Activated naive CD8-positive, alpha-beta T cell treated with anti-CD3 and anti-CD28 coated beads, Interleukin-2, amount 50 U/mL, for 24 hours (primary cell): ENCODE measurements at regions not wholly inside any gene's neighbourhood (a gene's known extent, or its start where the extent isn't known, plus 50 kb on each side); places are given as distances from the start of the nearest gene placed in this dataset.
"Not testable (repeated sequence)": the region's sequence is repeated elsewhere in the genome, so short reads cannot be mapped to it uniquely, and the experiment has no call there.

Experiments
- ATAC-seq: fragments of 150-1000 bp; cut with Tn5 transposase; one replicate; pipeline ENCODE4 v1.10.0; 2021
- DNase-seq: peaks from one replicate; pipeline ENCODE4 v3.0.0; 2021
- H3K27ac Mint-ChIP-seq: one replicate; pipeline ENCODE4 v1.8.0; 2021; ENCODE audit warnings: mild to moderate bottlenecking, mixed read lengths
- H3K27me3 Mint-ChIP-seq: one replicate; pipeline ENCODE4 v1.8.0; 2021; ENCODE audit warnings: mixed read lengths
- H3K36me3 Mint-ChIP-seq: one replicate; pipeline ENCODE4 v1.8.0; 2021; ENCODE audit warnings: low read depth, mixed read lengths
- H3K4me1 Mint-ChIP-seq: one replicate; pipeline ENCODE4 v1.8.0; 2021; ENCODE audit warnings: mixed read lengths
- H3K4me3 Mint-ChIP-seq: one replicate; pipeline ENCODE4 v1.8.0; 2021; ENCODE audit warnings: mild to moderate bottlenecking, moderate library complexity, mixed read lengths
- H3K9me3 Mint-ChIP-seq: one replicate; pipeline ENCODE4 v1.8.0; 2021; ENCODE audit warnings: mixed read lengths

- H3K36me3 Mint-ChIP-seq, H3K27me3 Mint-ChIP-seq, H3K4me1 Mint-ChIP-seq, DNase-seq, H3K27ac Mint-ChIP-seq, ATAC-seq, H3K4me3 Mint-ChIP-seq, H3K9me3 Mint-ChIP-seq: not testable (repeated sequence)
These were observed 252.5 kb upstream of the USP9Y start for GRCh38 chrY:12448561-12448960.

GRCh38 chrY:12453318-12453717 is 247.7 kb upstream of the USP9Y start:
- not testable (repeated sequence) for H3K27ac Mint-ChIP-seq, H3K9me3 Mint-ChIP-seq, H3K4me3 Mint-ChIP-seq, H3K27me3 Mint-ChIP-seq, H3K36me3 Mint-ChIP-seq, DNase-seq, H3K4me1 Mint-ChIP-seq, ATAC-seq

GRCh38 chrY:12459965-12460364 is 241.1 kb upstream of the USP9Y start:
- Mint-ChIP-seq H3K36me3 (no peaks in the 10 kb centered on the region), H3K9me3 (no peaks in the 10 kb centered on the region), H3K27ac (no peak overlapping the region), H3K4me3 (no peak overlapping the region), H3K27me3 (no peaks in the 10 kb centered on the region), H3K4me1 (no peaks in the 10 kb centered on the region)
- DNase-seq (no peak), ATAC-seq (no peak)

GRCh38 chrY:12464155-12464554 is 236.9 kb upstream of the USP9Y start:
- DNase-seq, result no peak
- no peak overlapping the region for H3K27ac Mint-ChIP-seq
- H3K4me1 Mint-ChIP-seq, result peaks cover 2% of the 10 kb centered on the region
- H3K27me3 Mint-ChIP-seq, result no peaks in the 10 kb centered on the region
- H3K9me3 Mint-ChIP-seq, result peaks cover 4% of the 10 kb centered on the region
- no peak for ATAC-seq
- H3K4me3 Mint-ChIP-seq, result no peak overlapping the region
- peaks cover 3% of the 10 kb centered on the region for H3K36me3 Mint-ChIP-seq

- H3K4me3 Mint-ChIP-seq, result no peak overlapping the region
- no peak overlapping the region for H3K27ac Mint-ChIP-seq
- peaks cover 6% of the 10 kb centered on the region for H3K9me3 Mint-ChIP-seq
- peaks cover 3% of the 10 kb centered on the region for H3K4me1 Mint-ChIP-seq
- peaks cover 5% of the 10 kb centered on the region for H3K36me3 Mint-ChIP-seq
- no peaks in the 10 kb centered on the region for H3K27me3 Mint-ChIP-seq
- ATAC-seq, result no peak
- no peak for DNase-seq
These were observed 235.3 kb upstream of the USP9Y start for GRCh38 chrY:12465706-12466105.

- Mint-ChIP-seq H3K36me3 (peaks cover 5% of the 10 kb centered on the region), H3K4me3 (no peak overlapping the region), H3K27me3 (no peaks in the 10 kb centered on the region), H3K9me3 (peaks cover 6% of the 10 kb centered on the region), H3K4me1 (peaks cover 5% of the 10 kb centered on the region), H3K27ac (no peak overlapping the region)
- ATAC-seq, result peak; percentile 75
- peak; percentile 1 for DNase-seq
These were observed 231.9 kb upstream of the USP9Y start for GRCh38 chrY:12469081-12469480.

GRCh38 chrY:12474472-12474871 is 226.6 kb upstream of the USP9Y start:
- Mint-ChIP-seq H3K27ac (no peak overlapping the region), H3K4me3 (no peak overlapping the region), H3K9me3 (no peaks in the 10 kb centered on the region), H3K36me3 (no peaks in the 10 kb centered on the region), H3K4me1 (peaks cover 5% of the 10 kb centered on the region), H3K27me3 (no peaks in the 10 kb centered on the region)
- no peak for DNase-seq
- no peak for ATAC-seq

GRCh38 chrY:12479382-12479781 is 221.6 kb upstream of the USP9Y start:
- Mint-ChIP-seq H3K27ac (no peak overlapping the region), H3K9me3 (no peaks in the 10 kb centered on the region), H3K36me3 (no peaks in the 10 kb centered on the region), H3K4me1 (peaks cover 4% of the 10 kb centered on the region), H3K4me3 (no peak overlapping the region), H3K27me3 (no peaks in the 10 kb centered on the region)
- peak; percentile 35 for DNase-seq
- ATAC-seq, result peak; percentile 54

GRCh38 chrY:12483394-12483793 is 217.6 kb upstream of the USP9Y start:
- H3K4me1 Mint-ChIP-seq, result peaks cover 4% of the 10 kb centered on the region
- peaks cover 2% of the 10 kb centered on the region for H3K27me3 Mint-ChIP-seq
- H3K9me3 Mint-ChIP-seq, result no peaks in the 10 kb centered on the region
- H3K4me3 Mint-ChIP-seq, result no peak overlapping the region
- DNase-seq (no peak), ATAC-seq (no peak)
- no peaks in the 10 kb centered on the region for H3K36me3 Mint-ChIP-seq
- H3K27ac Mint-ChIP-seq, result no peak overlapping the region

- no peak for DNase-seq
- peaks cover 1% of the 10 kb centered on the region for H3K27me3 Mint-ChIP-seq
- no peaks in the 10 kb centered on the region for H3K36me3 Mint-ChIP-seq
- no peak for ATAC-seq
- no peak overlapping the region for H3K27ac Mint-ChIP-seq
- H3K9me3 Mint-ChIP-seq, result no peaks in the 10 kb centered on the region
- H3K4me3 Mint-ChIP-seq, result no peak overlapping the region
- no peaks in the 10 kb centered on the region for H3K4me1 Mint-ChIP-seq
These were observed 210.3 kb upstream of the USP9Y start for GRCh38 chrY:12490558-12491209.

- Mint-ChIP-seq H3K9me3 (no peaks in the 10 kb centered on the region), H3K27me3 (no peaks in the 10 kb centered on the region), H3K4me1 (no peaks in the 10 kb centered on the region), H3K27ac (no peak overlapping the region), H3K4me3 (no peak overlapping the region), H3K36me3 (no peaks in the 10 kb centered on the region)
- ATAC-seq, result no peak
- no peak for DNase-seq
These were observed 208.8 kb upstream of the USP9Y start for GRCh38 chrY:12492218-12492617.

GRCh38 chrY:12496007-12496406 is 205.0 kb upstream of the USP9Y start:
- Mint-ChIP-seq H3K4me3 (no peak overlapping the region), H3K36me3 (no peaks in the 10 kb centered on the region), H3K4me1 (no peaks in the 10 kb centered on the region), H3K27ac (no peak overlapping the region), H3K27me3 (no peaks in the 10 kb centered on the region), H3K9me3 (no peaks in the 10 kb centered on the region)
- no peak for ATAC-seq
- no peak for DNase-seq

- H3K4me1 Mint-ChIP-seq, result no peaks in the 10 kb centered on the region
- DNase-seq, result no peak
- no peak overlapping the region for H3K4me3 Mint-ChIP-seq
- no peaks in the 10 kb centered on the region for H3K27me3 Mint-ChIP-seq
- ATAC-seq, result no peak
- H3K27ac Mint-ChIP-seq, result no peak overlapping the region
- H3K36me3 Mint-ChIP-seq, result no peaks in the 10 kb centered on the region
- no peaks in the 10 kb centered on the region for H3K9me3 Mint-ChIP-seq
These were observed 200.9 kb upstream of the USP9Y start for GRCh38 chrY:12500096-12500495.

- H3K27ac Mint-ChIP-seq, H3K9me3 Mint-ChIP-seq, DNase-seq, H3K36me3 Mint-ChIP-seq, H3K4me3 Mint-ChIP-seq, H3K27me3 Mint-ChIP-seq, H3K4me1 Mint-ChIP-seq, ATAC-seq: not testable (repeated sequence)
These were observed 197.0 kb upstream of the USP9Y start for GRCh38 chrY:12504028-12504427.

GRCh38 chrY:12517338-12517737 is 183.7 kb upstream of the USP9Y start:
- ATAC-seq (peak; percentile 57), DNase-seq (no peak)
- no peak overlapping the region for H3K4me3 Mint-ChIP-seq
- H3K36me3 Mint-ChIP-seq, result no peaks in the 10 kb centered on the region
- H3K27ac Mint-ChIP-seq, result no peak overlapping the region
- no peaks in the 10 kb centered on the region for H3K27me3 Mint-ChIP-seq
- H3K4me1 Mint-ChIP-seq, result no peaks in the 10 kb centered on the region
- H3K9me3 Mint-ChIP-seq, result no peaks in the 10 kb centered on the region

GRCh38 chrY:12525206-12525605 is 175.8 kb upstream of the USP9Y start:
- H3K27me3 Mint-ChIP-seq, result no peaks in the 10 kb centered on the region

More at GRCh38 chrY:12525206-12525605, 175.8 kb upstream of the USP9Y start:
- ATAC-seq (no peak), DNase-seq (no peak)
- Mint-ChIP-seq H3K36me3 (no peaks in the 10 kb centered on the region), H3K4me3 (no peak overlapping the region), H3K9me3 (no peaks in the 10 kb centered on the region), H3K27ac (no peak overlapping the region), H3K4me1 (peaks cover 18% of the 10 kb centered on the region)
